ENCODE measurements at regions not wholly inside any gene's neighbourhood (a gene's known extent, or its start where the extent isn't known, plus 50 kb on each side); places are given as distances from the start of the nearest gene placed in this dataset.
"Not testable (repeated sequence)": the region's sequence is repeated elsewhere in the genome, so short reads cannot be mapped to it uniquely, and the experiment has no call there.

- DNase-seq (no peak), FAIRE-seq (no peak)
- no peaks in the 10 kb centered on the region for H3K4me1 ChIP-seq (ENCODE audit: control insufficient read depth in 2 of 3, insufficient read depth in 2 of 3, low read depth in 1 of 3, low read length in 3 of 3)
- no peaks in the 10 kb centered on the region for H3K9me3 ChIP-seq (ENCODE audit: control insufficient read depth in 2 of 3, insufficient read depth in 1 of 3, low read length in 3 of 3)
- no peak overlapping the region for H3K9ac ChIP-seq (ENCODE audit: low read length in 3 of 3)
- H3K36me3 ChIP-seq (ENCODE audit: control insufficient read depth in 2 of 3, insufficient read depth in 3 of 3, low read length in 3 of 3), result no peaks in the 10 kb centered on the region
- H3K27me3 ChIP-seq (ENCODE audit: control insufficient read depth, insufficient read depth, low read length), result no peaks in the 10 kb centered on the region
- intact Hi-C loops (cut with DNase I), result no loop called here
- no peak overlapping the region for H3K27ac ChIP-seq (ENCODE audit: low read depth in 2 of 2, low read length in 2 of 2)
- TF ChIP-seq CTCF (IDR thresholded peaks at IDR 0.05; ENCODE audit: borderline replicate concordance, extremely low read depth, insufficient read depth), result no peak
- no peak overlapping the region for H3K4me3 ChIP-seq (ENCODE audit: low read length in 3 of 3)
These were observed 928.7 kb downstream of the KCNJ2 start for GRCh38 chr17:71098071-71098470.

- no peak overlapping the region for H3K9ac ChIP-seq (ENCODE audit: low read length in 3 of 3)
- intact Hi-C loops (cut with DNase I), result no loop called here
- TF ChIP-seq CTCF (IDR thresholded peaks at IDR 0.05; ENCODE audit: borderline replicate concordance, extremely low read depth, insufficient read depth), result no peak
- no peaks in the 10 kb centered on the region for H3K4me1 ChIP-seq (ENCODE audit: control insufficient read depth in 2 of 3, insufficient read depth in 2 of 3, low read depth in 1 of 3, low read length in 3 of 3)
- FAIRE-seq (no peak), DNase-seq (no peak)
- no peaks in the 10 kb centered on the region for H3K9me3 ChIP-seq (ENCODE audit: control insufficient read depth in 2 of 3, insufficient read depth in 1 of 3, low read length in 3 of 3)
- H3K36me3 ChIP-seq (ENCODE audit: control insufficient read depth in 2 of 3, insufficient read depth in 3 of 3, low read length in 3 of 3), result no peaks in the 10 kb centered on the region
- H3K27ac ChIP-seq (ENCODE audit: low read depth in 2 of 2, low read length in 2 of 2), result no peak overlapping the region
- H3K27me3 ChIP-seq (ENCODE audit: control insufficient read depth, insufficient read depth, low read length), result no peaks in the 10 kb centered on the region
- H3K4me3 ChIP-seq (ENCODE audit: low read length in 3 of 3), result no peak overlapping the region
These were observed 929.8 kb downstream of the KCNJ2 start for GRCh38 chr17:71099003-71099714.

GRCh38 chr17:71102777-71103176 is 933.4 kb downstream of the KCNJ2 start:
- intact Hi-C loops (cut with DNase I), result no loop called here
- Histone ChIP-seq H3K4me1 (ENCODE audit: control insufficient read depth in 2 of 3, insufficient read depth in 2 of 3, low read depth in 1 of 3, low read length in 3 of 3) (no peaks in the 10 kb centered on the region), H3K36me3 (ENCODE audit: control insufficient read depth in 2 of 3, insufficient read depth in 3 of 3, low read length in 3 of 3) (no peaks in the 10 kb centered on the region), H3K9me3 (ENCODE audit: control insufficient read depth in 2 of 3, insufficient read depth in 1 of 3, low read length in 3 of 3) (no peaks in the 10 kb centered on the region), H3K27ac (ENCODE audit: low read depth in 2 of 2, low read length in 2 of 2) (no peak overlapping the region), H3K4me3 (ENCODE audit: low read length in 3 of 3) (no peak overlapping the region), H3K9ac (ENCODE audit: low read length in 3 of 3) (no peak overlapping the region), H3K27me3 (ENCODE audit: control insufficient read depth, insufficient read depth, low read length) (no peaks in the 10 kb centered on the region)
- DNase-seq (no peak), FAIRE-seq (no peak)
- no peak for TF ChIP-seq CTCF (IDR thresholded peaks at IDR 0.05; ENCODE audit: borderline replicate concordance, extremely low read depth, insufficient read depth)

- no peaks in the 10 kb centered on the region for H3K9me3 ChIP-seq (ENCODE audit: control insufficient read depth in 2 of 3, insufficient read depth in 1 of 3, low read length in 3 of 3)
- TF ChIP-seq CTCF (IDR thresholded peaks at IDR 0.05; ENCODE audit: borderline replicate concordance, extremely low read depth, insufficient read depth), result no peak
- H3K27me3 ChIP-seq (ENCODE audit: control insufficient read depth, insufficient read depth, low read length), result no peaks in the 10 kb centered on the region
- H3K27ac ChIP-seq (ENCODE audit: low read depth in 2 of 2, low read length in 2 of 2), result no peak overlapping the region
- no peaks in the 10 kb centered on the region for H3K4me1 ChIP-seq (ENCODE audit: control insufficient read depth in 2 of 3, insufficient read depth in 2 of 3, low read depth in 1 of 3, low read length in 3 of 3)
- no peaks in the 10 kb centered on the region for H3K36me3 ChIP-seq (ENCODE audit: control insufficient read depth in 2 of 3, insufficient read depth in 3 of 3, low read length in 3 of 3)
- no peak for DNase-seq
- no peak for FAIRE-seq
- intact Hi-C loops (cut with DNase I), result no loop called here
- no peak overlapping the region for H3K4me3 ChIP-seq (ENCODE audit: low read length in 3 of 3)
- H3K9ac ChIP-seq (ENCODE audit: low read length in 3 of 3), result no peak overlapping the region
These were observed 934.9 kb downstream of the KCNJ2 start for GRCh38 chr17:71104225-71104624.

- DNase-seq; H3K9me3 ChIP-seq (ENCODE audit: control insufficient read depth in 2 of 3, insufficient read depth in 1 of 3, low read length in 3 of 3); H3K27ac ChIP-seq (ENCODE audit: low read depth in 2 of 2, low read length in 2 of 2); intact Hi-C loops (cut with DNase I); H3K4me3 ChIP-seq (ENCODE audit: low read length in 3 of 3); H3K4me1 ChIP-seq (ENCODE audit: control insufficient read depth in 2 of 3, insufficient read depth in 2 of 3, low read depth in 1 of 3, low read length in 3 of 3); FAIRE-seq; H3K9ac ChIP-seq (ENCODE audit: low read length in 3 of 3); H3K36me3 ChIP-seq (ENCODE audit: control insufficient read depth in 2 of 3, insufficient read depth in 3 of 3, low read length in 3 of 3); H3K27me3 ChIP-seq (ENCODE audit: control insufficient read depth, insufficient read depth, low read length): not testable (repeated sequence)
These were observed 936.7 kb downstream of the KCNJ2 start for GRCh38 chr17:71106056-71106455.

All from kidney (tissue), 13 donors.